HEK293 (cell line): ENCODE measurements at regions not wholly inside any gene's neighbourhood (a gene's known extent, or its start where the extent isn't known, plus 50 kb on each side); places are given as distances from the start of the nearest gene placed in this dataset.

Experiments used
- SP2 ChIP-seq: fragments of 450-650 bp; formaldehyde crosslinking; IDR thresholded peaks from 2 replicates; pipeline ENCODE4 v1.5.1; 2016; ENCODE audit warnings: missing biosample characterization, missing genetic modification characterization
- ZBTB21 ChIP-seq: fragments of 450-650 bp; formaldehyde crosslinking; IDR thresholded peaks from 2 replicates; pipeline ENCODE4 v1.5.1; 2017; ENCODE audit warnings: missing biosample characterization, missing genetic modification characterization
- ZNF670 ChIP-seq: fragments of 450-650 bp; formaldehyde crosslinking; IDR thresholded peaks from 2 replicates; pipeline ENCODE4 v1.5.1; 2016; ENCODE audit warnings: missing biosample characterization, missing genetic modification characterization, low read depth
- ZNF777 ChIP-seq: fragments of 450-650 bp; formaldehyde crosslinking; IDR thresholded peaks from 2 replicates; pipeline ENCODE4 v1.5.1; 2017; ENCODE audit warnings: missing biosample characterization, missing genetic modification characterization, borderline replicate concordance
- ZNF830 ChIP-seq: fragments of 450-650 bp; IDR thresholded peaks from 2 replicates; pipeline ENCODE4 v1.5.0; 2018; ENCODE audit warnings: missing biosample characterization, missing genetic modification characterization, low read depth, mild to moderate bottlenecking, moderate library complexity
- TF ChIP-seq, protein P1 (sequence below): fragments of 450-650 bp; formaldehyde crosslinking; IDR thresholded peaks from 2 replicates; pipeline ENCODE4 v1.5.1; 2016; ENCODE audit warnings: missing biosample characterization, missing genetic modification characterization
- TF ChIP-seq, protein P2 (sequence below): sonication (generic); formaldehyde crosslinking; IDR thresholded peaks from 2 replicates; pipeline ENCODE4 v1.8.1; 2022; ENCODE audit warnings: mild to moderate bottlenecking, moderate library complexity, missing genetic modification reagents

- no peak for TF ChIP-seq ZNF670
- no peak for TF ChIP-seq ZBTB21 (tag by site-specific recombination)
- TF ChIP-seq, protein P1, sequence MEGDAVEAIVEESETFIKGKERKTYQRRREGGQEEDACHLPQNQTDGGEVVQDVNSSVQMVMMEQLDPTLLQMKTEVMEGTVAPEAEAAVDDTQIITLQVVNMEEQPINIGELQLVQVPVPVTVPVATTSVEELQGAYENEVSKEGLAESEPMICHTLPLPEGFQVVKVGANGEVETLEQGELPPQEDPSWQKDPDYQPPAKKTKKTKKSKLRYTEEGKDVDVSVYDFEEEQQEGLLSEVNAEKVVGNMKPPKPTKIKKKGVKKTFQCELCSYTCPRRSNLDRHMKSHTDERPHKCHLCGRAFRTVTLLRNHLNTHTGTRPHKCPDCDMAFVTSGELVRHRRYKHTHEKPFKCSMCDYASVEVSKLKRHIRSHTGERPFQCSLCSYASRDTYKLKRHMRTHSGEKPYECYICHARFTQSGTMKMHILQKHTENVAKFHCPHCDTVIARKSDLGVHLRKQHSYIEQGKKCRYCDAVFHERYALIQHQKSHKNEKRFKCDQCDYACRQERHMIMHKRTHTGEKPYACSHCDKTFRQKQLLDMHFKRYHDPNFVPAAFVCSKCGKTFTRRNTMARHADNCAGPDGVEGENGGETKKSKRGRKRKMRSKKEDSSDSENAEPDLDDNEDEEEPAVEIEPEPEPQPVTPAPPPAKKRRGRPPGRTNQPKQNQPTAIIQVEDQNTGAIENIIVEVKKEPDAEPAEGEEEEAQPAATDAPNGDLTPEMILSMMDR (tag by site-specific recombination), result no peak
- TF ChIP-seq ZNF830 (tag by site-specific recombination), result no peak
- no peak for TF ChIP-seq ZNF777
- no peak for TF ChIP-seq SP2 (tag by site-specific recombination)
- TF ChIP-seq, protein P2, sequence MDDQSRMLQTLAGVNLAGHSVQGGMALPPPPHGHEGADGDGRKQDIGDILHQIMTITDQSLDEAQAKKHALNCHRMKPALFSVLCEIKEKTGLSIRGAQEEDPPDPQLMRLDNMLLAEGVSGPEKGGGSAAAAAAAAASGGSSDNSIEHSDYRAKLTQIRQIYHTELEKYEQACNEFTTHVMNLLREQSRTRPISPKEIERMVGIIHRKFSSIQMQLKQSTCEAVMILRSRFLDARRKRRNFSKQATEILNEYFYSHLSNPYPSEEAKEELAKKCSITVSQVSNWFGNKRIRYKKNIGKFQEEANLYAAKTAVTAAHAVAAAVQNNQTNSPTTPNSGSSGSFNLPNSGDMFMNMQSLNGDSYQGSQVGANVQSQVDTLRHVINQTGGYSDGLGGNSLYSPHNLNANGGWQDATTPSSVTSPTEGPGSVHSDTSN (CRISPR knock-in tag), result no peak
Observed at GRCh38 chrX:17206584-17206983, 168.4 kb upstream of the NHS start.
